NT2/D1 (cell line): ENCODE measurements at regions not wholly inside any gene's neighbourhood (a gene's known extent, or its start where the extent isn't known, plus 50 kb on each side); places are given as distances from the start of the nearest gene placed in this dataset.

Experiments used
- DNase-seq: peaks from one replicate; pipeline ENCODE4 v3.0.0-alpha.2; 2011; ENCODE audit warnings: low read depth, low spot score
- H3K27me3 ChIP-seq: 2 replicates; pipeline ENCODE4 v1.6.0; 2011; ENCODE audit warnings: mild to moderate bottlenecking; ENCODE audit not compliant: insufficient read length, insufficient read depth
- H3K36me3 ChIP-seq: 2 replicates; pipeline ENCODE4 v1.6.1; 2011; ENCODE audit warnings: mild to moderate bottlenecking, low read length, mixed read lengths; ENCODE audit not compliant: insufficient read depth, insufficient read length
- H3K4me1 ChIP-seq: 2 replicates; pipeline ENCODE4 v1.5.1; 2011; ENCODE audit not compliant: insufficient read depth, insufficient read length
- H3K4me3 ChIP-seq: 2 replicates; pipeline ENCODE4 v1.5.1; 2011; ENCODE audit warnings: low read depth; ENCODE audit not compliant: insufficient read length
- H3K9ac ChIP-seq: 2 replicates; pipeline ENCODE4 v1.6.0; 2011; ENCODE audit warnings: low read depth; ENCODE audit not compliant: insufficient read length
- H3K9me3 ChIP-seq: 2 replicates; pipeline ENCODE4 v1.5.1; 2011; ENCODE audit warnings: mild to moderate bottlenecking, low read length; ENCODE audit not compliant: insufficient read depth
- SUZ12 ChIP-seq: IDR thresholded peaks from 2 replicates; pipeline ENCODE4 v1.6.1; 2011; ENCODE audit not compliant: insufficient read length, insufficient read depth; ENCODE audit errors: extremely low read depth
- YY1 ChIP-seq: IDR thresholded peaks from 2 replicates; pipeline ENCODE4 v1.6.1; 2011; ENCODE audit not compliant: insufficient read length, insufficient read depth
- ZNF274 ChIP-seq: IDR thresholded peaks from 2 replicates; pipeline ENCODE4 v1.6.1; 2011; ENCODE audit warnings: mild to moderate bottlenecking, low read depth, low read length

- H3K4me1 ChIP-seq: no peaks in the 10 kb centered on the region
Observed at GRCh38 chr6:67073938-67074337, 1366.9 kb upstream of the EYS start.

GRCh38 chr6:67068781-67069180, 1361.8 kb upstream of the EYS start:
- Histone ChIP-seq H3K27me3 (no peaks in the 10 kb centered on the region), H3K4me1 (no peaks in the 10 kb centered on the region), H3K9ac (no peak overlapping the region), H3K4me3 (no peak overlapping the region), H3K9me3 (no peaks in the 10 kb centered on the region; the same call in 1 of the 2 replicates), H3K36me3 (no peaks in the 10 kb centered on the region)
- no peak for TF ChIP-seq ZNF274
- TF ChIP-seq YY1: no peak
- no peak for TF ChIP-seq SUZ12
- DNase-seq: no peak

More at GRCh38 chr6:67073938-67074337, 1366.9 kb upstream of the EYS start:
- no peaks in the 10 kb centered on the region for H3K27me3 ChIP-seq
- no peaks in the 10 kb centered on the region; the same call in 1 of the 2 replicates for H3K9me3 ChIP-seq
- H3K36me3 ChIP-seq: no peaks in the 10 kb centered on the region
- no peak for DNase-seq
- TF ChIP-seq SUZ12: no peak
- no peak for TF ChIP-seq ZNF274
- TF ChIP-seq YY1: no peak
- no peak overlapping the region for H3K9ac ChIP-seq
- no peak overlapping the region for H3K4me3 ChIP-seq

GRCh38 chr6:67064323-67064722, 1357.3 kb upstream of the EYS start:
- no peaks in the 10 kb centered on the region for H3K4me1 ChIP-seq
- no peak overlapping the region for H3K4me3 ChIP-seq
- no peaks in the 10 kb centered on the region for H3K36me3 ChIP-seq
- TF ChIP-seq ZNF274 (no peak), YY1 (no peak), SUZ12 (no peak)
- H3K9me3 ChIP-seq: no peaks in the 10 kb centered on the region; the same call in 1 of the 2 replicates
- H3K27me3 ChIP-seq: no peaks in the 10 kb centered on the region
- H3K9ac ChIP-seq: no peak overlapping the region
- DNase-seq: no peak

- H3K36me3 ChIP-seq: no peaks in the 10 kb centered on the region
- DNase-seq: no peak
- H3K9me3 ChIP-seq: no peaks in the 10 kb centered on the region
- no peak overlapping the region for H3K9ac ChIP-seq
- H3K27me3 ChIP-seq: no peaks in the 10 kb centered on the region
- H3K4me1 ChIP-seq: no peaks in the 10 kb centered on the region
- no peak for TF ChIP-seq SUZ12
- TF ChIP-seq ZNF274: no peak
- TF ChIP-seq YY1: no peak
- H3K4me3 ChIP-seq: no peak overlapping the region
Observed at GRCh38 chr6:67047996-67048395, 1341.0 kb upstream of the EYS start.

- no peak overlapping the region for H3K4me3 ChIP-seq
- TF ChIP-seq ZNF274: no peak
- TF ChIP-seq YY1: no peak
- TF ChIP-seq SUZ12: no peak
Observed at GRCh38 chr6:67045076-67045475, 1338.0 kb upstream of the EYS start.

GRCh38 chr6:67031451-67031850, 1324.4 kb upstream of the EYS start:
- Histone ChIP-seq H3K4me1 (no peaks in the 10 kb centered on the region), H3K36me3 (no peaks in the 10 kb centered on the region), H3K4me3 (no peak overlapping the region), H3K9me3 (no peaks in the 10 kb centered on the region), H3K9ac (no peak overlapping the region), H3K27me3 (no peaks in the 10 kb centered on the region)
- no peak for DNase-seq
- TF ChIP-seq YY1: no peak

More at GRCh38 chr6:67045076-67045475, 1338.0 kb upstream of the EYS start:
- no peak for DNase-seq
- no peak overlapping the region for H3K9ac ChIP-seq
- H3K27me3 ChIP-seq: no peaks in the 10 kb centered on the region
- no peaks in the 10 kb centered on the region for H3K9me3 ChIP-seq
- no peaks in the 10 kb centered on the region for H3K36me3 ChIP-seq
- no peaks in the 10 kb centered on the region for H3K4me1 ChIP-seq

- DNase-seq: no peak
- no peaks in the 10 kb centered on the region for H3K9me3 ChIP-seq
- no peaks in the 10 kb centered on the region for H3K27me3 ChIP-seq
- no peaks in the 10 kb centered on the region for H3K4me1 ChIP-seq
- TF ChIP-seq YY1 (no peak), SUZ12 (no peak), ZNF274 (no peak)
- no peak overlapping the region for H3K9ac ChIP-seq
- H3K36me3 ChIP-seq: no peaks in the 10 kb centered on the region
- H3K4me3 ChIP-seq: no peak overlapping the region
Observed at GRCh38 chr6:67030861-67031260, 1323.8 kb upstream of the EYS start.

GRCh38 chr6:67016921-67017460, 1310.0 kb upstream of the EYS start:
- no peak for DNase-seq
- H3K27me3 ChIP-seq: no peaks in the 10 kb centered on the region

More at GRCh38 chr6:67016921-67017460, 1310.0 kb upstream of the EYS start:
- Histone ChIP-seq H3K4me3 (no peak overlapping the region), H3K4me1 (no peaks in the 10 kb centered on the region), H3K9ac (no peak overlapping the region), H3K9me3 (no peaks in the 10 kb centered on the region), H3K36me3 (no peaks in the 10 kb centered on the region)
- TF ChIP-seq ZNF274 (no peak), YY1 (no peak), SUZ12 (no peak)
